ENCODE measurements at regions not wholly inside any gene's neighbourhood (a gene's known extent, or its start where the extent isn't known, plus 50 kb on each side); places are given as distances from the start of the nearest gene placed in this dataset.

DNA sequence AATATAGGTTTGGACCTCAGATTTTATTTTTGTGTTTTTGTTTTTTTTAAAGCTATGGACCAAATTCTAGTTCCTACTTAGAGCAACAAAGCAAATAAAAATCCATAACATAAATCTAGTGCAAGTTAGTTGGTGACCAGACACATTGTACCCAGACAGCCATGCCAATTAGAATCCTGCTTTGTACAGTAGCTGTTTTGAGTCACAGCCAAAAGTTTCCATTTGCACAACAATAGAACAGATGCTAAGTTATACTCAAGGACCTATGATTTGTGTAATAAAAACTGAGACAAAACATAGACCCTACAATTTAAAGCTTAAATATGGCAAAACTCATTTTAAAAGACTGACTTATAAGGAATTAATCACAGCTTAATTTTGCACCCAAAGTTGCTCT, 513.1 kb upstream of the CBLB start:
- no peak for DNase-seq (ENCODE audit: low spot score)
- intact Hi-C loops (cut with DNase I): no loop called here

- intact Hi-C loops (cut with DNase I): no loop called here
- DNase-seq (ENCODE audit: low spot score): no peak
These were observed 517.2 kb upstream of the CBLB start for GRCh38 chr3:106386050-106386449.

DNA sequence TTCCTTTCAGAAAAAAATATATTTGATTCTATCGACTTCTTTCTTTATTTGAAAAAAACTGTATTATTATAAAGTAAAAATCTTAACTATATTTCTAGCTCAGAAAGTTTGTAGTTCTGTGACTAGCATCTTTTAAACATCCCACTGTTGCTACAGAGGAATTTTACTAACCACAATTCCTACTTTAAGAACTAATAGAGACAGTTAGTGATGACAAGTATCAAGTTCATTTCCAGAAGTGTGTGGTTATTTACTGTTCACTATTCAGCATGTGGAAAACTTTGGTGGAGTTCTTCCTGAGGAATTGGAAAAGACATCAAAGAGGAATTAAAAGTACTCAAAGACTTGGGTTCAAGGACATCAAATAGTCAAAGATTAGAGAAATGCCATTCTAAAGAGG, 524.1 kb upstream of the CBLB start:
- intact Hi-C loops (cut with DNase I): no loop called here
- no peak for DNase-seq (ENCODE audit: low spot score)

DNA sequence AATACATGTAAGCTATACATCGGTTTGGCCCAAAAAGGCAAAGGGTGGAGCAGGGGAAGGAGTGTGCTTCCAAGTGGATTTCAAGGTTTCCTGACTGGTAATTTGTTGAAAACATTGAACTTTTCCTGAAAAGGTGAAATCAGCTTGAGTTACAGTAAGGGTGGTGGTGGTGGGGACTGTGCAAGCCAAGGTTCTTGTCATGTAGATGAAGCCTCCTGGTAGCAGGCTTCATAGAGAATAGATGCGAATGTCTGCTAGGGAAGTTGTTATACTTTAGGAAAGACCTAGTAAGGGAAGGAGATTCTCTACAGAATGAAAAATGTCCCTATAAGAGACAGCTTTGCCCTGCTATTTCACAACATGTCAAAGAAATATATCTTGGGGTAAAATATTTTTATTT, 528.2 kb upstream of the CBLB start:
- intact Hi-C loops (cut with DNase I): no loop called here
- no peak for DNase-seq (ENCODE audit: low spot score)

DNA sequence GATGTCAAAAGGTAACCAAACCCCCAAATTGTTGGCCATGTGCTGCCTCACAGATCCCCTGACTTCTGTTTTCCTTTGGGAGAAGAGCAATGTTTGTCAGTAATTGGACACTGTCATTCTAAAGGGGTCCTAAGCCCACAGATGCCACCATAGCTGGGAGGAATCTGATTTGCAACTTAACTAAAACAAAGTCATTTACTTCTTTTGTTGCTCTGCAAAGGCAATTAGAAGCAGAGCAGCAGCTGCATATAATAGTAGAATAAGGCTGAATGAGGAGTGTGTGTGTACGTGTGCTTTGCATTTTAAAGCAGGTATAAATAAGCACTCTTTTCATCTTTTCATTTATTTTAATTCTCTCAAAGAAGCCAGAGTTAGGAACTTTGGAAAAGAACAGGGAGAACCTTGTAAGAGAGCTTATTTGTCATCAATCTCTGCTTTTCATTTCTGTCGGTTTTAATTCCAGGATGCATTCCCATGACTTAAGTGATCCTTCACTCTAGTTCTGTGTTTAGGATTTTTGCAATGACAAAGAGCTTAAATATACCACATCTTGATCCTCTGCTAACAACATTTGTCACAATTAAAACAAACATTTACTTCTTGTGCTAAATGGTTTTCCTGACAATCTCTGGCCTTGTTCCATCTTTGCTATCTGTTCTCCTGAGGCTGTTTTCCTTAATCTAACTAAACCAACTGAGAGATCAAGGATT, 530.2 kb upstream of the CBLB start:
- intact Hi-C loops (cut with DNase I): no loop called here
- no peak for DNase-seq (ENCODE audit: low spot score)

DNA sequence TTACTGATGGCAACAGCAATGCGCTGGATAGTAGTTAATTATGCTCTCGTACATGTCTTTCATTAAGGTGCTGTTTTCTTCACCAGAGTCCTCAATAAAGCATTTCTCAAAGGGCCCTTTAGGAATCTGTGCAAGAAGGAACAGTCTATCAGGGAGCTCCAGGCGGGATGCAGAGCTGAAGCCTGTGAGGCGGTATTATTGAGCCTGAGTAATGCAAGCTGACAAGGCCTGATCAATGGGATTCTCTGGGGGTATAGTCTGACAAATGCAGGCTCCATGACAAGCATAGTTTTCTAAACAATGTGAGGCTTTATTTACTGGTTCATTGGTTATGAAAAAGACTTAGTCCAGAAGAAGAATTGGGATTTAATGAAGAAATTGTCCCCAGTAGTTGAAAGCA, 530.9 kb upstream of the CBLB start:
- intact Hi-C loops (cut with DNase I): no loop called here
- no peak for DNase-seq (ENCODE audit: low spot score)

GRCh38 chr3:106401666-106402490, 533.1 kb upstream of the CBLB start:
- intact Hi-C loops (cut with DNase I): no loop called here
- no peak for DNase-seq (ENCODE audit: low spot score)

DNA sequence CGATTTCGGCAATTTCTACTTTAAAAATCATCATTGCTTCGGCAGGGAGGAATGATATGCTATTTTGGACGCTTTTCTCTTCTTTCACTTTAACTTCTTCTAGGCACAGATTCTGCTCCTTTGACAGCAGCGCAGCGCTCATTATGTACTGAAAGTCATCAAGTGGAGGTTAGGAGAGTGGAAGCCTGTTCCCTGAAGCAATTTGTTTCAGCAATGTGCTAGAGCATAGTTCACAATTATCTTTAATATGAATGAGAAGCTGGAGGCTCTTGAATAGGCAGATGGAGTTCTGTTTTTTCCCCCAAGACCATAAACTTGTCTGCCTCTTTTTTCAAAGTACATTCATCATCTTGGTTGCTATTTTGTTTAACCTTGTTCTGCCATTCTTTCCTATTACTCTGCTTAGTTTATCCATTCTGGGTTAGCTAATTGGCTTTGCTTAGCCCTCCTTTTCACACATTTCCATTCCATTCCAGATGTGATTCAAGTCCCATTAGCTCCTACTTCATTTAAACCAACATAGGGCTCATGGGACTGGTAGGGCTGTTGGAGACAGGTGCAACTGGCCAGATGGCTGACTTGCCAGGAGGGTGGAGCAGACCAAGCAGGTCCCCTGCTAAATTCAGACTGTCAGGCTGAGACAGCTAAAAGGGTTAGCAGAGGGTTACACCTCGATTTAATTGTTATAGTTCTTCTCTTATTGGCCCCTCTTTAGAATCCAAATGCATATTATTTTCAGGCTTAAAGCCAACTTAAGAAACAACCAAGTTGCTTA, 534.7 kb upstream of the CBLB start:
- intact Hi-C loops (cut with DNase I): no loop called here

DNA sequence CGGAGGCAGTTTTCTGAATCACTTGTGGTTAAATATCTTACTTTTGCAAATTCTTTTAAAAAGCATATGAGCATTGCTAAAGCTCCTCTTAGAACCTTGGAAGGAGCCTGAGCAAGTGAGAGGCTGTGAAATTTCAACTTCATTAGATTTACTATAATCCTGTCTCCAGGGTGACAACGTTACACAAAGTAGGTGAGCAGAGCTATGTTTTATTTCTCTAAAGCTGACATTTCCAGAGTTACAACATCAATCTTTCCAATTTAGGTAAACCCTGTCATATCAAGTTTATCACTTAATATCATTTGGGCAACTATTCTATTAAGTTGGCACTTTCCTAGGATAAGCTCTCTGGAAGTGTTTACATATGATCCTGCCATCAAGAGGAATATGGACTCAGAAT, 544.9 kb upstream of the CBLB start:
- DNase-seq (ENCODE audit: low spot score): no peak
- intact Hi-C loops (cut with DNase I): no loop called here

More for the DNA sequence above, 534.7 kb upstream of the CBLB start:
- DNase-seq (ENCODE audit: low spot score): no peak

DNA sequence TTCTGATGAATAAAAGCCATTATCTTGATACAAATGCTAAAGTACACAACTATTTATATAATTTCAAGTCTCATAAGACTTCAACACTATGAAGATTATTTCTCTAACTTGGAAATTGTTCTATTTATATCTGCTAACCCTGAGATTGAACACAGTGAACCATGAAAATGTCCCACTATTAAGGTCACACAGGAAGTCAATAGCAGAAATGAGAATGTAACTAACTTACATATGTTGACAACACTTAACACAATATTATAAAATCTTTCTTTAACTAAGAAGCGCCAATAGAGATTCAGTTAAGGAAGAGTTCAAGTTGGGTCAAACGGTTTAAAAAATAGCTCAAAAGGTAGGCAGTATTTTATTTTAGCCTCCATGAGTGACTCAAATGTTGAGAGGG, 551.8 kb upstream of the CBLB start:
- DNase-seq (ENCODE audit: low spot score): no peak
- intact Hi-C loops (cut with DNase I): no loop called here

- no peak for DNase-seq (ENCODE audit: low spot score)
- intact Hi-C loops (cut with DNase I): no loop called here
These were observed 552.6 kb upstream of the CBLB start for GRCh38 chr3:106421426-106421825.

- intact Hi-C loops (cut with DNase I): no loop called here
These were observed 553.1 kb upstream of the CBLB start for GRCh38 chr3:106421909-106422308.

GRCh38 chr3:106423321-106424225, 554.8 kb upstream of the CBLB start:
- DNase-seq (ENCODE audit: low spot score): no peak
- intact Hi-C loops (cut with DNase I): no loop called here

More at GRCh38 chr3:106421909-106422308, 553.1 kb upstream of the CBLB start:
- no peak for DNase-seq (ENCODE audit: low spot score)

DNA sequence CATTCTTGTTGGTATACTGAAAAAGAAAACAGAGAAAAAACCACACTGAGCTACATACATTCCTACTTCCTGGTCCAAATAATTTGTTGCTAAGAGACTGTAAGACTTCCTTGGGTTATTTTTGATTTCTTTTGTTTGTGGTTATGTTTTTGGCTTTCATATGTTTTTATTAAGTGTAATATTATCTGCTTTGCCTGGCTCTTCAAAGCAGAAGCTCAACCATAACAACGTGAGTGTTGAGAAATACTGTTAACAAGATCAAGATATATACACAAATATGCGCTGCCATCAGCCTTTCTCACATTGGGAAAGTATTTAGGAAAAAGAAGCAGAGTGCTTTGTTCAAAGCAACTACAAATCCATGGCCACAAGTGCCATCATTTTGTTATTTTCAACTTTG, 556.2 kb upstream of the CBLB start:
- intact Hi-C loops (cut with DNase I): no loop called here
- DNase-seq (ENCODE audit: low spot score): no peak

DNA sequence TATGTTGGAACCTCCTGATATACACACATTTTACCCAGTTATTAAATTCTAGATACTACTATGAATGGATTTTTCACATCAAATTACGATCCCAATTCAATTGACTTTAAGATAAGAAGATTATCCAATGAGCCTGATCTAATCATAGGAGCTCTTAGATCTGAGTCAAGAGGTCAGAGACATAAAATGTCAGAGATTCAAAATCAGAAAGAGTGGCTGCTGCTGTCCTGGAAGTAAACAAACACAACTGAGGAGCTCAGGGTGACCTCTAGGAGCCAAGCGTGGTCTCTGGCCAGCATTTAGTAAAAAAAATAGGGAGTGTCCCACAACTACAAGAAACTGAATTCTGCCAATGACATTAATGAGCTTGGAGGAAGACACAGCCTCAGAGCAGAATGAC, 557.1 kb upstream of the CBLB start:
- no peak for DNase-seq (ENCODE audit: low spot score)
- intact Hi-C loops (cut with DNase I): no loop called here

DNA sequence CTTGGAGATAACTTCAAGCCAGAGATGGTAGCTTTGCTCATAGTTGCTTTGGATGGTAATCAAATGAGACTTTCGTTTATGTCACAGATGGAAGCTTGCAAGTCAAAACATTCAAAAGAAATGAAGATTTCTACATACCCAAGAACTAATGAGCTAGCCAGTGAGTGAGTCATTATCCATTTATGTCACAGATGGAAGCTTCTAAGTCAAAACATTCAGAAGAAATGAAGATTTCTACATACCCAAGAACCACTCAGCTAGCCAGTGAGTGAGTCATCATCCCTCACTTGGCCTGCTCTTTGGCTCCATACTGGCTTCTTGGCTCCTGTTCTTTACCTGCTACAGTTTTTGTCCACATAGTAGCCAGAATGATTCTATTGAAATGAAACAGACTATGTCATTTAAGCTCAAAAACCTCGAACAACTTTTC, 559.8 kb upstream of the CBLB start:
- no peak for DNase-seq (ENCODE audit: low spot score)
- intact Hi-C loops (cut with DNase I): no loop called here

GRCh38 chr3:106431721-106432120, 562.9 kb upstream of the CBLB start:
- intact Hi-C loops (cut with DNase I): no loop called here
- DNase-seq (ENCODE audit: low spot score): no peak

DNA sequence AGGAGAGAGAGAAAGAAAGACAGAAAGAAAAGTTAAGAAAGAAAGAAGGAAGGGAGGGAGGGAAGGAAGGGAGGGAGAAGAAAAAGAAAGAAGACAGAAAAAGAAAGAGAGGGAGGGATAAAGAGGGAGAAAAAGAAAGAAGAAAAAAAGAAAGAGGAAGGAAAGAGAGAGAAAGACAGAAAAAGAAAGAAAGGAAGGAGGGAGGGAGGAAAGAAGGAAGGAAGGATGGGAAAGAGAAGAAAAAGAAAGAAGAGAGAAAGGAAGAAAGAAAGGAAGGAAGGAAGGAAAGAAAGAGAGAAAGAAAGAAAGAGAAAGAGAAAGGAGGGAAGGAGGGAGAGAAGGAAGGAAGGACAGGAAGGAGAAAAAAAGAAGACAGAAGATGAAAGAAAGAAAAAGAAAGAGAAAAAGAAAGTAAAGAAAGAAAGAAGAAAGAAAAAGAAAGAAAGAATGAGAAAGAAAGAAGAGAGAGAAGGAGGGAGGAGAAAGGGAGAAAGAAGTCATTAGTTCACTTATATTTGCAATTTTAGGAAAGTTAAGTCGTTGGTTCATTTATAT, 567.2 kb upstream of the CBLB start:
- no peak for DNase-seq (ENCODE audit: low spot score)
- intact Hi-C loops (cut with DNase I): no loop called here

GRCh38 chr3:106438887-106439286, 570.1 kb upstream of the CBLB start:
- DNase-seq (ENCODE audit: low spot score): no peak

More at GRCh38 chr3:106438887-106439286, 570.1 kb upstream of the CBLB start:
- intact Hi-C loops (cut with DNase I): no loop called here

Measured in cardiac septum (tissue), 1 donor.